ENCODE measurements at regions not wholly inside any gene's neighbourhood (a gene's known extent, or its start where the extent isn't known, plus 50 kb on each side); places are given as distances from the start of the nearest gene placed in this dataset.

- Histone ChIP-seq H3K9me3 (ENCODE audit: control insufficient read depth in 1 of 2, insufficient read depth in 1 of 2, low read length in 2 of 2) (no peaks in the 10 kb centered on the region), H3K27me3 (ENCODE audit: control insufficient read depth in 1 of 2, insufficient read depth in 2 of 2, low read length in 2 of 2) (peaks cover 0 to 6% of the 10 kb centered on the region in 2 experiments), H3K27ac (ENCODE audit: low read depth in 1 of 2, low read length in 2 of 2) (no peak overlapping the region), H3K36me3 (ENCODE audit: insufficient read depth, low read length) (no peaks in the 10 kb centered on the region), H3K4me3 (ENCODE audit: low read length) (no peak overlapping the region), H3K4me1 (ENCODE audit: insufficient read depth, low read length) (no peaks in the 10 kb centered on the region)
- H3K27ac Mint-ChIP-seq, result no peak overlapping the region
- ChIA-PET CTCF (no interaction called here), POLR2A (no interaction called here)
- no peak overlapping the region for H3K4me3 Mint-ChIP-seq
- DNase-seq (no peak), ATAC-seq (ENCODE audit: poor library complexity) (no peak)
- no peaks in the 10 kb centered on the region for H3K36me3 Mint-ChIP-seq (ENCODE audit: low read depth)
- H3K9me3 Mint-ChIP-seq, result no peaks in the 10 kb centered on the region
- intact Hi-C loops (cut with DNase I, micrococcal nuclease), result no loop called here
- TF ChIP-seq CTCF (IDR thresholded peaks at IDR 0.05), result no peak
- H3K27me3 Mint-ChIP-seq, result peaks cover 50% of the 10 kb centered on the region
- H3K4me1 Mint-ChIP-seq (ENCODE audit: low read depth), result no peaks in the 10 kb centered on the region
Observed at GRCh38 chr11:10388574-10388973, 66.5 kb upstream of the AMPD3 start.

- Mint-ChIP-seq H3K27ac (no peak overlapping the region), H3K4me1 (ENCODE audit: low read depth) (no peaks in the 10 kb centered on the region), H3K4me3 (no peak overlapping the region), H3K27me3 (peaks cover 50% of the 10 kb centered on the region), H3K9me3 (no peaks in the 10 kb centered on the region), H3K36me3 (ENCODE audit: low read depth) (no peaks in the 10 kb centered on the region)
- H3K27me3 ChIP-seq (ENCODE audit: control insufficient read depth in 1 of 2, insufficient read depth in 2 of 2, low read length in 2 of 2), result peaks cover 0 to 6% of the 10 kb centered on the region in 2 experiments
- no peak overlapping the region for H3K27ac ChIP-seq (ENCODE audit: low read depth in 1 of 2, low read length in 2 of 2)
- H3K4me1 ChIP-seq (ENCODE audit: insufficient read depth, low read length), result no peaks in the 10 kb centered on the region
- no peaks in the 10 kb centered on the region for H3K36me3 ChIP-seq (ENCODE audit: insufficient read depth, low read length)
- ATAC-seq (ENCODE audit: poor library complexity) (no peak), DNase-seq (no peak)
- ChIA-PET CTCF (no interaction called here), POLR2A (no interaction called here)
- no peak for TF ChIP-seq CTCF (IDR thresholded peaks at IDR 0.05)
- H3K9me3 ChIP-seq (ENCODE audit: control insufficient read depth in 1 of 2, insufficient read depth in 1 of 2, low read length in 2 of 2), result no peaks in the 10 kb centered on the region
- no peak overlapping the region for H3K4me3 ChIP-seq (ENCODE audit: low read length)
- intact Hi-C loops (cut with DNase I, micrococcal nuclease), result no loop called here
Observed at GRCh38 chr11:10390375-10390774, 64.7 kb upstream of the AMPD3 start.

GRCh38 chr11:10392095-10393079, 62.7 kb upstream of the AMPD3 start:
- Mint-ChIP-seq H3K27me3 (peaks cover 36% of the 10 kb centered on the region), H3K4me3 (no peak overlapping the region), H3K9me3 (no peaks in the 10 kb centered on the region), H3K36me3 (ENCODE audit: low read depth) (no peaks in the 10 kb centered on the region), H3K4me1 (ENCODE audit: low read depth) (no peaks in the 10 kb centered on the region), H3K27ac (no peak overlapping the region)
- Histone ChIP-seq H3K9me3 (ENCODE audit: control insufficient read depth in 1 of 2, insufficient read depth in 1 of 2, low read length in 2 of 2) (no peaks in the 10 kb centered on the region), H3K27ac (ENCODE audit: low read depth in 1 of 2, low read length in 2 of 2) (no peak overlapping the region), H3K4me3 (ENCODE audit: low read length) (no peak overlapping the region), H3K4me1 (ENCODE audit: insufficient read depth, low read length) (no peaks in the 10 kb centered on the region), H3K27me3 (ENCODE audit: control insufficient read depth in 1 of 2, insufficient read depth in 2 of 2, low read length in 2 of 2) (peaks cover 0 to 4% of the 10 kb centered on the region in 2 experiments), H3K36me3 (ENCODE audit: insufficient read depth, low read length) (no peaks in the 10 kb centered on the region)
- intact Hi-C loops (cut with DNase I, micrococcal nuclease), result no loop called here
- ChIA-PET CTCF (no interaction called here), POLR2A (interaction anchor here (1.6 kb wide), 1 partner anchor 10 kb away, joined by 3 read pairs; no protein-coding TSS in a partner anchor)
- no peak for ATAC-seq (ENCODE audit: poor library complexity)
- DNase-seq, result no peak
- no peak for TF ChIP-seq CTCF (IDR thresholded peaks at IDR 0.05)

Data from CD4-positive, alpha-beta T cell (primary cell).